DND-41 (cell line): ENCODE measurements at regions not wholly inside any gene's neighbourhood (a gene's known extent, or its start where the extent isn't known, plus 50 kb on each side); places are given as distances from the start of the nearest gene placed in this dataset.
"Not testable (repeated sequence)": the region's sequence is repeated elsewhere in the genome, so short reads cannot be mapped to it uniquely, and the experiment has no call there.

Experiments used
- ATAC-seq: fragments of 200-7000 bp; cut with Tn5 transposase; 3 replicates; pipeline ENCODE4 v1.9.1; 2021; ENCODE audit warnings: low read depth; ENCODE audit not compliant: insufficient read depth
- DNase-seq: peaks from one replicate; pipeline ENCODE4 v3.0.0-alpha.2; 2020
- H2AFZ ChIP-seq: 2 replicates; pipeline ENCODE4 v1.6.0; 2012; ENCODE audit warnings: low read depth, low read length
- H3K27ac ChIP-seq: 2 replicates; pipeline ENCODE4 v1.5.1; 2012; ENCODE audit warnings: low read length, inconsistent platforms
- H3K27me3 ChIP-seq: fragments of 200-600 bp; sonication (generic); 2 replicates; pipeline ENCODE4 v1.6.0; 2012; ENCODE audit warnings: low read length, mild to moderate bottlenecking, inconsistent platforms; ENCODE audit not compliant: insufficient read depth, poor library complexity
- H3K36me3 ChIP-seq: 2 replicates; pipeline ENCODE4 v1.5.1; 2012; ENCODE audit warnings: low read length, inconsistent platforms; ENCODE audit not compliant: insufficient read depth
- H3K4me1 ChIP-seq: 2 replicates; pipeline ENCODE4 v1.5.1; 2012; ENCODE audit warnings: mild to moderate bottlenecking, low read length; ENCODE audit not compliant: insufficient read depth
- H3K4me2 ChIP-seq: 2 replicates; pipeline ENCODE4 v1.6.0; 2012; ENCODE audit warnings: mild to moderate bottlenecking, moderate library complexity, low read length, inconsistent platforms; ENCODE audit not compliant: insufficient read depth
- H3K4me3 ChIP-seq, 2 experiments: fragments of 200-600 bp in 1 of 2; shearing (Covaris generic) in 1 of 2; 2 replicates each; pipeline ENCODE4 v1.5.1; 2012 to 2016; ENCODE audit warnings: inconsistent platforms in 2 of 2, low read length in 2 of 2, mild to moderate bottlenecking in 2 of 2, low read depth in 1 of 2, moderate library complexity in 1 of 2
- H3K79me2 ChIP-seq: 2 replicates; pipeline ENCODE4 v1.6.0; 2012; ENCODE audit warnings: low read length, inconsistent platforms; ENCODE audit not compliant: insufficient read depth
- H3K9ac ChIP-seq: 2 replicates; pipeline ENCODE4 v1.6.0; 2012; ENCODE audit warnings: low read depth, mild to moderate bottlenecking, inconsistent platforms, low read length, moderate library complexity
- H3K9me3 ChIP-seq: 2 replicates; pipeline ENCODE4 v1.5.1; 2012; ENCODE audit warnings: low read length, moderate library complexity, mild to moderate bottlenecking, inconsistent platforms; ENCODE audit not compliant: insufficient read depth, severe bottlenecking
- H4K20me1 ChIP-seq: 2 replicates; pipeline ENCODE4 v1.6.0; 2012; ENCODE audit warnings: low read length; ENCODE audit not compliant: insufficient read depth
- EZH2 ChIP-seq: IDR thresholded peaks from 3 replicates; pipeline ENCODE4 v1.6.1; 2012; ENCODE audit warnings: borderline replicate concordance, low read depth, mild to moderate bottlenecking, moderate library complexity, low read length, inconsistent platforms; ENCODE audit not compliant: severe bottlenecking
- TF ChIP-seq, protein P1 (sequence below): IDR thresholded peaks from 2 replicates; pipeline ENCODE4 v1.5.1; 2012; ENCODE audit warnings: borderline replicate concordance, low read length, moderate library complexity, mild to moderate bottlenecking; ENCODE audit not compliant: poor library complexity, severe bottlenecking; ENCODE audit errors: extremely low read depth

DNA sequence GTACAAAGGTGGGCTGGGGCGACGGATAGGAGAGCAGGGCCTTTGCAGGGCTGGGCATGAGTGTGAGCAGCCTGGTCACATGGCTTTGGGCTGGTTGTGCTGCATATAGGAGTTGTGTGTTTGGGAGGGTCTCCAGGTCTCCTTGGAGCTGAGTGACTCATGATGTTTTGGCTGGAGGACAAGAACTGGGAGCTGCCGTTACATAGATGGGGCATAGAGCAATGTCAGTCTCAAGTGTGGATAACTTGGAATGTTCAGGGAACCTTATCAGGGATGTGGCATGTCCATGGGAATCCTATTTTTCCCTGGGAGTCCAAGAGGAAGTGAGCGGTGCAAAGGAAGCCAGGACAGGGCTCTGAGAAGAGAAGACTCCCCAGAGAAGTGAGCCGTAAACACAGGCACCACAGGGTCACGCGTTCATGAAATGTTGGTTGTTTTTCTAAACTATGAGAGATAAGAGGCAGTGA lies 136.4 kb upstream of the KCNE2 start:
- no peaks in the 10 kb centered on the region for H4K20me1 ChIP-seq
- DNase-seq (no peak), ATAC-seq (no peak)
- no peak overlapping the region for H3K4me3 ChIP-seq
- no peak overlapping the region for H3K27ac ChIP-seq
- H3K4me2 ChIP-seq: no peak overlapping the region
- no peaks in the 10 kb centered on the region for H3K27me3 ChIP-seq
- no peaks in the 10 kb centered on the region for H3K9me3 ChIP-seq
- TF ChIP-seq, protein P1, sequence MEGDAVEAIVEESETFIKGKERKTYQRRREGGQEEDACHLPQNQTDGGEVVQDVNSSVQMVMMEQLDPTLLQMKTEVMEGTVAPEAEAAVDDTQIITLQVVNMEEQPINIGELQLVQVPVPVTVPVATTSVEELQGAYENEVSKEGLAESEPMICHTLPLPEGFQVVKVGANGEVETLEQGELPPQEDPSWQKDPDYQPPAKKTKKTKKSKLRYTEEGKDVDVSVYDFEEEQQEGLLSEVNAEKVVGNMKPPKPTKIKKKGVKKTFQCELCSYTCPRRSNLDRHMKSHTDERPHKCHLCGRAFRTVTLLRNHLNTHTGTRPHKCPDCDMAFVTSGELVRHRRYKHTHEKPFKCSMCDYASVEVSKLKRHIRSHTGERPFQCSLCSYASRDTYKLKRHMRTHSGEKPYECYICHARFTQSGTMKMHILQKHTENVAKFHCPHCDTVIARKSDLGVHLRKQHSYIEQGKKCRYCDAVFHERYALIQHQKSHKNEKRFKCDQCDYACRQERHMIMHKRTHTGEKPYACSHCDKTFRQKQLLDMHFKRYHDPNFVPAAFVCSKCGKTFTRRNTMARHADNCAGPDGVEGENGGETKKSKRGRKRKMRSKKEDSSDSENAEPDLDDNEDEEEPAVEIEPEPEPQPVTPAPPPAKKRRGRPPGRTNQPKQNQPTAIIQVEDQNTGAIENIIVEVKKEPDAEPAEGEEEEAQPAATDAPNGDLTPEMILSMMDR: no peak
- TF ChIP-seq EZH2: no peak
- no peak overlapping the region for H2AFZ ChIP-seq
- H3K79me2 ChIP-seq: no peaks in the 10 kb centered on the region
- no peaks in the 10 kb centered on the region for H3K4me1 ChIP-seq
- H3K9ac ChIP-seq: no peak overlapping the region
- H3K36me3 ChIP-seq: no peaks in the 10 kb centered on the region

DNA sequence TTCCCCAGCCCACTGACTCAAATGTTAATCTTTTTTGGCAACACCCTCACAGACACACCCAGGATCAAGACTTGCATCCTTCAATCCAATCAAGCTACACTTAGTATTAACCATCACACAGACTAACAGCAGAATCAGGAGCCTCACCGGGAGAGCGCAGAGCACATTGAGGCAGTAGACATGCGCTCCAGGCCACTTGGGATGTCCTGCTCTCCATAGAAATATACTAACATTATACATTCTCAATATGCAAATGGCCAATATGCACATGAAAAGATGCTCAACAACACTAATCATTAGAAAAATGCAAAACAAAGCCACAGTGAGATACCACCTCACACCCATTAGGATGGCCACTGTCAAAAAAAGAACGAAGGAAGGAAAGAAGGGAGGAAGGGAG lies 135.0 kb upstream of the KCNE2 start:
- Histone ChIP-seq H3K9ac (no peak overlapping the region), H3K9me3 (no peaks in the 10 kb centered on the region), H3K27me3 (no peaks in the 10 kb centered on the region), H3K4me1 (no peaks in the 10 kb centered on the region), H3K4me3 (no peak overlapping the region), H3K27ac (no peak overlapping the region), H4K20me1 (no peaks in the 10 kb centered on the region), H3K79me2 (no peaks in the 10 kb centered on the region), H2AFZ (no peak overlapping the region), H3K4me2 (no peak overlapping the region), H3K36me3 (no peaks in the 10 kb centered on the region)
- no peak for DNase-seq
- no peak for TF ChIP-seq EZH2
- TF ChIP-seq, protein P1: no peak
- ATAC-seq: no peak

DNA sequence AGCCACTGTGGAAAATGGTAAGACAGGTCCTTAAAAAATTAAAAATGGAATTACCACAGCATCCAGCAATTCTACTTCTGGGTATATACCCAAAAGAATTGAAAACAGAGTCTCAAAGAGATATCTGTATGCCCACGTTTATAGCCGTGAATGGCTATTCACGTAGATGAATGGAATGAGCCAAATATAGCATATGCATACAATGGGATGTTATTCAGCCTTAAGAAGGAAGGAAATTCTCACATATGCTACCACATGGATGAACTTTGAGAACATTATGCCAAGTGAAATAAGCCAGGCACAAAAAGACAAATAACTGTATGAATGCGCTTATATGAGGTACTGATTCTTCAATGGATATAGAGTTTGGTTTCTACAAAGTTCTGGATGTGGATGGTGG lies 134.5 kb upstream of the KCNE2 start:
- Histone ChIP-seq H2AFZ (no peak overlapping the region), H3K27ac (no peak overlapping the region), H3K4me2 (no peak overlapping the region), H3K4me3 (no peak overlapping the region), H3K9ac (no peak overlapping the region), H4K20me1 (no peaks in the 10 kb centered on the region), H3K9me3 (no peaks in the 10 kb centered on the region), H3K4me1 (no peaks in the 10 kb centered on the region), H3K79me2 (no peaks in the 10 kb centered on the region), H3K27me3 (no peaks in the 10 kb centered on the region), H3K36me3 (no peaks in the 10 kb centered on the region)
- TF ChIP-seq, protein P1: no peak
- TF ChIP-seq EZH2: no peak
- DNase-seq (no peak), ATAC-seq (no peak)

DNA sequence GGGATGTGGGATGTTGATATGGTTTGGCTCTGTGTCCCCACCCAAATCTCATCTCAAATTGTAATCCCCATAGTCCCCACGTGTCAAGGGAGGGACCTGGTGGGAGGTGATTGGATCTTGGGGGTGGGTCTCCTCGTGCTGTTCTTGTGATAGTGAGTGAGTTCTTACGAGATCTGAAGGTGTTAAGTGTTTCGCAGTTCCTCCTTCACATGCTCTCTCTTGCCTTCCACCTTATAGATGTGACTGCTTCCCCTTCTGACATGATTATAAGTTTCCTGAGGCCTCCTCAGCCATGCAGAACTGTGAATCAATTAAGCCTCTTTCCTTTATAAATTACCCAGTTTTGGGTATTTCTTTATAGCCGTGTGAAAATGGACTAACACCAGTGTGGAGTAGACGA lies 130.1 kb upstream of the KCNE2 start:
- H3K4me3 ChIP-seq, H3K4me1 ChIP-seq, H3K27ac ChIP-seq, H3K4me2 ChIP-seq, H3K79me2 ChIP-seq, H3K36me3 ChIP-seq, H3K9ac ChIP-seq, H4K20me1 ChIP-seq, H2AFZ ChIP-seq, ATAC-seq, H3K27me3 ChIP-seq, H3K9me3 ChIP-seq, DNase-seq: not testable (repeated sequence)
